Fibroblast of the conjunctiva (primary cell): ENCODE measurements at regions not wholly inside any gene's neighbourhood (a gene's known extent, or its start where the extent isn't known, plus 50 kb on each side); places are given as distances from the start of the nearest gene placed in this dataset.
"Not testable (repeated sequence)": the region's sequence is repeated elsewhere in the genome, so short reads cannot be mapped to it uniquely, and the experiment has no call there.

Source experiments
- DNase-seq: peaks from one replicate; pipeline ENCODE4 v3.0.0-alpha.2; 2010; ENCODE audit warnings: low read depth

- DNase-seq = peak; percentile 43
Measured at GRCh38 chr6:159594106-159594749, 98.8 kb downstream of the SOD2 start.

GRCh38 chr6:159590835-159591234 lies 102.2 kb downstream of the SOD2 start:
- no peak for DNase-seq

- DNase-seq = no peak
Measured at GRCh38 chr6:159586684-159587083, 106.4 kb downstream of the SOD2 start.

- DNase-seq = no peak
Measured at GRCh38 chr6:159582736-159583135, 110.3 kb downstream of the SOD2 start.

GRCh38 chr6:159578629-159579028 lies 114.4 kb downstream of the SOD2 start:
- DNase-seq = no peak

GRCh38 chr6:159577564-159577963 lies 115.5 kb downstream of the SOD2 start:
- no peak for DNase-seq

- DNase-seq = no peak
Measured at GRCh38 chr6:159572439-159573110, 120.5 kb downstream of the SOD2 start.

- no peak for DNase-seq
Measured at GRCh38 chr6:159565181-159565710, 127.8 kb downstream of the SOD2 start.

GRCh38 chr6:159564456-159564855 lies 128.6 kb downstream of the SOD2 start:
- no peak for DNase-seq

- no peak for DNase-seq
Measured at GRCh38 chr6:159557031-159557430, 136.0 kb downstream of the SOD2 start.

- DNase-seq = no peak
Measured at GRCh38 chr6:159555082-159555875, 137.8 kb downstream of the SOD2 start.

GRCh38 chr6:159541296-159541695 lies 151.7 kb downstream of the SOD2 start:
- no peak for DNase-seq

- no peak for DNase-seq
Measured at GRCh38 chr6:159540883-159541282, 152.2 kb downstream of the SOD2 start.

GRCh38 chr6:159540152-159540551 lies 152.9 kb downstream of the SOD2 start:
- DNase-seq = no peak

- DNase-seq = not testable (repeated sequence)
Measured at GRCh38 chr6:159538031-159538430, 155.0 kb downstream of the SOD2 start.

- DNase-seq = no peak
Measured at GRCh38 chr6:159535656-159536350, 157.2 kb downstream of the SOD2 start.

- peak; percentile 49 for DNase-seq
Measured at GRCh38 chr6:159533568-159533967, 159.5 kb downstream of the SOD2 start.

- DNase-seq = no peak
Measured at GRCh38 chr6:159533016-159533415, 160.0 kb downstream of the SOD2 start.

GRCh38 chr6:159532155-159532554 lies 160.9 kb downstream of the SOD2 start:
- DNase-seq = no peak

- DNase-seq = no peak
Measured at GRCh38 chr6:159529934-159530333, 163.1 kb downstream of the SOD2 start.

- DNase-seq = no peak
Measured at GRCh38 chr6:159527351-159527750, 165.7 kb downstream of the SOD2 start.

- DNase-seq = no peak
Measured at GRCh38 chr6:159525445-159526025, 167.5 kb downstream of the SOD2 start.
